ENCODE measurements at regions not wholly inside any gene's neighbourhood (a gene's known extent, or its start where the extent isn't known, plus 50 kb on each side); places are given as distances from the start of the nearest gene placed in this dataset.

GRCh38 chr17:68108313-68109000 is 72.9 kb downstream of the KPNA2 start:
- TF ChIP-seq CTCF (IDR thresholded peaks at IDR 0.05; ENCODE audit: low read length) (no peak), EZH2 (optimal IDR thresholded peaks at IDR 0.05; ENCODE audit: low read depth, low read length) (no peak), EZH2phosphoT487 (IDR thresholded peaks at IDR 0.05; ENCODE audit: low read length) (no peak)

Data from MM.1S (cell line).